ENCODE measurements at regions not wholly inside any gene's neighbourhood (a gene's known extent, or its start where the extent isn't known, plus 50 kb on each side); places are given as distances from the start of the nearest gene placed in this dataset.

GRCh38 chr2:173783382-173783781 is 181.8 kb downstream of the SP3 start:
- TF ChIP-seq CTCF (IDR thresholded peaks at IDR 0.05; ENCODE audit: insufficient read depth, low read depth, low read length) = no peak
- no peak overlapping the region for H3K4me3 ChIP-seq (ENCODE audit: low read depth, low read length)
- DNase-seq (ENCODE audit: low read depth) = no peak

GRCh38 chr2:173785813-173786212 is 179.4 kb downstream of the SP3 start:
- DNase-seq (ENCODE audit: low read depth) = no peak
- no peak for TF ChIP-seq CTCF (IDR thresholded peaks at IDR 0.05; ENCODE audit: insufficient read depth, low read depth, low read length)
- no peak overlapping the region for H3K4me3 ChIP-seq (ENCODE audit: low read depth, low read length)

GRCh38 chr2:173791502-173791901 is 173.7 kb downstream of the SP3 start:
- TF ChIP-seq CTCF (IDR thresholded peaks at IDR 0.05; ENCODE audit: insufficient read depth, low read depth, low read length) = no peak
- H3K4me3 ChIP-seq (ENCODE audit: low read depth, low read length) = no peak overlapping the region
- DNase-seq (ENCODE audit: low read depth) = no peak

GRCh38 chr2:173792166-173792565 is 173.0 kb downstream of the SP3 start:
- no peak overlapping the region for H3K4me3 ChIP-seq (ENCODE audit: low read depth, low read length)
- DNase-seq (ENCODE audit: low read depth) = no peak
- no peak for TF ChIP-seq CTCF (IDR thresholded peaks at IDR 0.05; ENCODE audit: insufficient read depth, low read depth, low read length)

- no peak for DNase-seq (ENCODE audit: low read depth)
- TF ChIP-seq CTCF (IDR thresholded peaks at IDR 0.05; ENCODE audit: insufficient read depth, low read depth, low read length) = no peak
- no peak overlapping the region for H3K4me3 ChIP-seq (ENCODE audit: low read depth, low read length)
These were observed 172.4 kb downstream of the SP3 start for GRCh38 chr2:173792741-173793140.

- no peak overlapping the region for H3K4me3 ChIP-seq (ENCODE audit: low read depth, low read length)
- no peak for TF ChIP-seq CTCF (IDR thresholded peaks at IDR 0.05; ENCODE audit: insufficient read depth, low read depth, low read length)
- DNase-seq (ENCODE audit: low read depth) = no peak
These were observed 171.2 kb downstream of the SP3 start for GRCh38 chr2:173793709-173794565.
